ENCODE measurements at regions not wholly inside any gene's neighbourhood (a gene's known extent, or its start where the extent isn't known, plus 50 kb on each side); places are given as distances from the start of the nearest gene placed in this dataset.
"Not testable (repeated sequence)": the region's sequence is repeated elsewhere in the genome, so short reads cannot be mapped to it uniquely, and the experiment has no call there.

- DNase-seq: no peak
Observed at GRCh38 chr5:158045696-158046095, 186.8 kb upstream of the CLINT1 start.

- no peak for DNase-seq
Observed at GRCh38 chr5:158039911-158040347, 181.0 kb upstream of the CLINT1 start.

- no peak for DNase-seq
Observed at GRCh38 chr5:158039441-158039840, 180.5 kb upstream of the CLINT1 start.

- not testable (repeated sequence) for DNase-seq
Observed at GRCh38 chr5:158036983-158037595, 178.1 kb upstream of the CLINT1 start.

GRCh38 chr5:158034586-158034985, 175.6 kb upstream of the CLINT1 start:
- DNase-seq: not testable (repeated sequence)

GRCh38 chr5:158033724-158034123, 174.8 kb upstream of the CLINT1 start:
- no peak for DNase-seq

GRCh38 chr5:158033076-158033475, 174.1 kb upstream of the CLINT1 start:
- DNase-seq: no peak

- DNase-seq: no peak
Observed at GRCh38 chr5:158032246-158032645, 173.3 kb upstream of the CLINT1 start.

GRCh38 chr5:158027806-158028775, 169.1 kb upstream of the CLINT1 start:
- no peak for DNase-seq

- DNase-seq: no peak
Observed at GRCh38 chr5:158026304-158027031, 167.5 kb upstream of the CLINT1 start.

- DNase-seq: no peak
Observed at GRCh38 chr5:158023266-158023665, 164.3 kb upstream of the CLINT1 start.

GRCh38 chr5:158022837-158023236, 163.9 kb upstream of the CLINT1 start:
- DNase-seq: no peak

- no peak for DNase-seq
Observed at GRCh38 chr5:158022393-158022792, 163.4 kb upstream of the CLINT1 start.

GRCh38 chr5:158020555-158021418, 161.8 kb upstream of the CLINT1 start:
- no peak for DNase-seq

- no peak for DNase-seq
Observed at GRCh38 chr5:158017469-158017868, 158.5 kb upstream of the CLINT1 start.

- DNase-seq: no peak
Observed at GRCh38 chr5:158014372-158014771, 155.4 kb upstream of the CLINT1 start.

GRCh38 chr5:158013939-158014338, 155.0 kb upstream of the CLINT1 start:
- no peak for DNase-seq

- no peak for DNase-seq
Observed at GRCh38 chr5:158013303-158013702, 154.4 kb upstream of the CLINT1 start.

GRCh38 chr5:158011422-158011821, 152.5 kb upstream of the CLINT1 start:
- DNase-seq: no peak

GRCh38 chr5:158010831-158011230, 151.9 kb upstream of the CLINT1 start:
- DNase-seq: no peak

- no peak for DNase-seq
Observed at GRCh38 chr5:158007336-158007735, 148.4 kb upstream of the CLINT1 start.

GRCh38 chr5:157999696-158000095, 140.8 kb upstream of the CLINT1 start:
- DNase-seq: no peak

Measured in T-helper 1 cell (primary cell).